ENCODE measurements at regions not wholly inside any gene's neighbourhood (a gene's known extent, or its start where the extent isn't known, plus 50 kb on each side); places are given as distances from the start of the nearest gene placed in this dataset.
"Not testable (repeated sequence)": the region's sequence is repeated elsewhere in the genome, so short reads cannot be mapped to it uniquely, and the experiment has no call there.

- Histone ChIP-seq H3K9ac (ENCODE audit: extremely low read depth, low read length, poor library complexity, severe bottlenecking) (no peak overlapping the region), H3K4me1 (ENCODE audit: control insufficient read depth, insufficient read depth, low read length) (no peaks in the 10 kb centered on the region), H3K36me3 (ENCODE audit: control insufficient read depth, insufficient read depth, low read length) (no peaks in the 10 kb centered on the region), H3K27me3 (ENCODE audit: control insufficient read depth, insufficient read depth, low read length, poor library complexity, severe bottlenecking) (no peaks in the 10 kb centered on the region), H3K27ac (ENCODE audit: low read depth, low read length) (no peak overlapping the region), H3K9me3 (ENCODE audit: control insufficient read depth, low read length) (peaks cover 28% of the 10 kb centered on the region), H3K4me3 (ENCODE audit: low read length) (no peak overlapping the region)
- Mint-ChIP-seq H3K9me3 (peaks cover 37% of the 10 kb centered on the region), H3K36me3 (ENCODE audit: low read depth) (no peaks in the 10 kb centered on the region), H3K27me3 (ENCODE audit: insufficient read depth) (peaks cover 5% of the 10 kb centered on the region), H3K4me1 (peaks cover under 1% of the 10 kb centered on the region), H3K27ac (no peak overlapping the region), H3K4me3 (no peak overlapping the region)
- 93 to 97% methylated on average over 12 to 28 of the region's 28 CpGs for WGBS, 2 experiments (ENCODE audit: insufficient coverage in 1 of 2, insufficient read length in 1 of 2)
- TF ChIP-seq, protein P1, sequence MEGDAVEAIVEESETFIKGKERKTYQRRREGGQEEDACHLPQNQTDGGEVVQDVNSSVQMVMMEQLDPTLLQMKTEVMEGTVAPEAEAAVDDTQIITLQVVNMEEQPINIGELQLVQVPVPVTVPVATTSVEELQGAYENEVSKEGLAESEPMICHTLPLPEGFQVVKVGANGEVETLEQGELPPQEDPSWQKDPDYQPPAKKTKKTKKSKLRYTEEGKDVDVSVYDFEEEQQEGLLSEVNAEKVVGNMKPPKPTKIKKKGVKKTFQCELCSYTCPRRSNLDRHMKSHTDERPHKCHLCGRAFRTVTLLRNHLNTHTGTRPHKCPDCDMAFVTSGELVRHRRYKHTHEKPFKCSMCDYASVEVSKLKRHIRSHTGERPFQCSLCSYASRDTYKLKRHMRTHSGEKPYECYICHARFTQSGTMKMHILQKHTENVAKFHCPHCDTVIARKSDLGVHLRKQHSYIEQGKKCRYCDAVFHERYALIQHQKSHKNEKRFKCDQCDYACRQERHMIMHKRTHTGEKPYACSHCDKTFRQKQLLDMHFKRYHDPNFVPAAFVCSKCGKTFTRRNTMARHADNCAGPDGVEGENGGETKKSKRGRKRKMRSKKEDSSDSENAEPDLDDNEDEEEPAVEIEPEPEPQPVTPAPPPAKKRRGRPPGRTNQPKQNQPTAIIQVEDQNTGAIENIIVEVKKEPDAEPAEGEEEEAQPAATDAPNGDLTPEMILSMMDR (conservative IDR thresholded peaks at IDR 0.05) = no peak
- no peak for DNase-seq
Observed at GRCh38 chr6:168377856-168378832, 58.6 kb upstream of the DACT2 start.

DNA sequence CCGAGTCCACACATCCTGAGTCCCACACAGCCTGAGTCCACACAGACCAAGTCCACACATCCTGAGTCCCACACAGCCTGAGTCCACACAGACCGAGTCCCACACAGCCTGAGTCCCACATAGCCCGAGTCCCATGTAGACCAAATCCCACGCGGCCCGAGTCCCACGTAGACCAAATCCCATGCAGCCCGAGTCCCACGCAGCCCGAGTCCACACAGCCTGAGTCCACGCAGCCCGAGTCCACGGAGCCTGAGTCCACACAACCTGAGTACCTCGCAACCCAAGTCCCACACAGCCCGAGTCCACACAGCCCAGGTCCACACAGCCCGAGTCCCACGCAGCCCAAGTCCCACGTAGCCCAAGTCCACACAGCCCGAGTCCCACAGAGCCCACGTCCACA is 60.0 kb upstream of the DACT2 start:
- peaks cover 41% of the 10 kb centered on the region for H3K9me3 Mint-ChIP-seq
- not testable (repeated sequence) for H3K4me1 Mint-ChIP-seq; H3K36me3 ChIP-seq (ENCODE audit: control insufficient read depth, insufficient read depth, low read length); H3K4me1 ChIP-seq (ENCODE audit: control insufficient read depth, insufficient read depth, low read length); H3K27me3 Mint-ChIP-seq (ENCODE audit: insufficient read depth); H3K27ac ChIP-seq (ENCODE audit: low read depth, low read length); DNase-seq; H3K4me3 ChIP-seq (ENCODE audit: low read length); H3K36me3 Mint-ChIP-seq (ENCODE audit: low read depth); H3K27ac Mint-ChIP-seq; H3K9ac ChIP-seq (ENCODE audit: extremely low read depth, low read length, poor library complexity, severe bottlenecking); H3K4me3 Mint-ChIP-seq; H3K27me3 ChIP-seq (ENCODE audit: control insufficient read depth, insufficient read depth, low read length, poor library complexity, severe bottlenecking)
- WGBS, 2 experiments (ENCODE audit: insufficient coverage in 1 of 2, insufficient read length in 1 of 2) = 81% methylated on average over 20 of the region's 20 CpGs; no CpG with 5 or more reads in 1 of the 2 experiments
- H3K9me3 ChIP-seq (ENCODE audit: control insufficient read depth, low read length) = peaks cover 28% of the 10 kb centered on the region

DNA sequence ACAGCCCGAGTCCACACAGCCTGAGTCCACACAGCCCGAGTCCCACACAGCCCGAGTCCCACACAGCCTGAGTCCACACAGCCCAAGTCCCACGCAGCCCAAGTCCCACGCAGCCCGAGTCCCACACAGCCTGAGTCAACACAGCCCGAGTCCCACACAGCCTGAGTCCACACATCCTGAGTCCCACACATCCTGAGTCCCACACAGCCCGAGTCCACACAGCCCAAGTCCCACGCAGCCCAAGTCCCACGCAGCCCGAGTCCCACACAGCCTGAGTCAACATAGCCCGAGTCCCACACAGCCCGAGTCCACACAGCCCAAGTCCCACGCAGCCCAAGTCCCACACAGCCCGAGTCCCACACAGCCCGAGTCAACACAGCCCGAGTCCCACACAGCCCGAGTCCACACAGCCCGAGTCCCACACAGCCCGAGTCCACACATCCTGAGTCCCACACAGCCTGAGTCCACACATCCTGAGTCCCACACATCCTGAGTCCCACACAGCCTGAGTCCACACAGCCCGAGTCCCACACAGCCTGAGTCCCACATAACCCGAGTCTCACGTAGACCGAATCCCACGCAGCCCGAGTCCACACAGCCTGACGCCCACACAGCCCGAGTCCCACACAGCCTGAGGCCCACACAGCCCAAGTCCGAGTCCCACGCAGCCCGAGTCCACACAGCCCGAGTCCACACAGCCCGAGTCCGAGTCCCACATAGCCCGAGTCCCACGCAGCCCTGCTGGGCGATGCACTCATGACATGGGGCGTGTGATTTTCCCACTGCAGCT is 60.6 kb upstream of the SMOC2 start:
- DNase-seq; H3K4me1 ChIP-seq (ENCODE audit: control insufficient read depth, insufficient read depth, low read length); H3K4me1 Mint-ChIP-seq; H3K4me3 Mint-ChIP-seq; H3K9ac ChIP-seq (ENCODE audit: extremely low read depth, low read length, poor library complexity, severe bottlenecking); H3K27ac ChIP-seq (ENCODE audit: low read depth, low read length); H3K36me3 ChIP-seq (ENCODE audit: control insufficient read depth, insufficient read depth, low read length); H3K36me3 Mint-ChIP-seq (ENCODE audit: low read depth); H3K27ac Mint-ChIP-seq; H3K4me3 ChIP-seq (ENCODE audit: low read length); H3K27me3 Mint-ChIP-seq (ENCODE audit: insufficient read depth); H3K27me3 ChIP-seq (ENCODE audit: control insufficient read depth, insufficient read depth, low read length, poor library complexity, severe bottlenecking): not testable (repeated sequence)
- 91 to 100% methylated on average over 7 to 37 of the region's 38 CpGs for WGBS, 2 experiments (ENCODE audit: insufficient coverage in 1 of 2, insufficient read length in 1 of 2)
- peaks cover 28% of the 10 kb centered on the region for H3K9me3 ChIP-seq (ENCODE audit: control insufficient read depth, low read length)
- peaks cover 41% of the 10 kb centered on the region for H3K9me3 Mint-ChIP-seq

Measured in endodermal cell (in vitro differentiated cells).